Breast epithelium (tissue), 4 donors: ENCODE measurements at regions not wholly inside any gene's neighbourhood (a gene's known extent, or its start where the extent isn't known, plus 50 kb on each side); places are given as distances from the start of the nearest gene placed in this dataset.

Experiments
- DNase-seq, 2 donors: peaks; one replicate each; pipeline ENCODE4 v3.0.0-alpha.2; 2019; ENCODE audit warnings: low spot score in 2 of 2
- H3K27ac ChIP-seq, 2 donors: fragments of 200-600 bp; sonication (generic) in 1 of 2; one replicate each; pipeline ENCODE4 v1.5.1; 2016 to 2019; ENCODE audit warnings: mild to moderate bottlenecking in 1 of 2
- H3K27me3 ChIP-seq, 2 donors: fragments of 200-600 bp; sonication (generic) in 1 of 2; one replicate each; pipeline versions ENCODE4 v1.5.1 to v1.6.0; 2017 to 2019; ENCODE audit warnings: control low read depth in 1 of 2, mild to moderate bottlenecking in 1 of 2
- H3K36me3 ChIP-seq: fragments of 200-600 bp; one replicate; pipeline ENCODE4 v1.5.1; 2019
- H3K4me1 ChIP-seq, 2 donors: fragments of 200-600 bp; sonication (generic); one replicate each; pipeline ENCODE4 v1.5.1; 2016 to 2019; ENCODE audit warnings: control low read depth in 1 of 2
- H3K4me3 ChIP-seq, 3 donors: fragments of 200-600 bp; sonication (generic); 1 replicate in 2 of 3; 2 replicates in 1 of 3; pipeline ENCODE4 v1.5.1; 2016 to 2019; ENCODE audit warnings: mild to moderate bottlenecking in 3 of 3, moderate library complexity in 2 of 3
- H3K9me3 ChIP-seq, 2 donors: fragments of 200-600 bp; sonication (generic) in 1 of 2; one replicate each; pipeline ENCODE4 v1.5.1; 2016 to 2019; ENCODE audit warnings: control low read depth in 1 of 2
- CTCF ChIP-seq, 3 donors: fragments of 450-650 bp; IDR thresholded peaks; one replicate each; pipeline ENCODE4 v1.5.1; 2016 to 2017; ENCODE audit warnings: antibody characterized with exemption in 3 of 3, mild to moderate bottlenecking in 3 of 3, moderate library complexity in 3 of 3
- POLR2A ChIP-seq: fragments of 450-650 bp; IDR thresholded peaks from one replicate; pipeline ENCODE4 v1.6.1; 2016; ENCODE audit warnings: antibody characterized with exemption, mild to moderate bottlenecking, moderate library complexity
- POLR2AphosphoS5 ChIP-seq, 3 donors: sonication (generic); formaldehyde crosslinking; IDR thresholded peaks; one replicate each; pipeline ENCODE4 v1.6.1; 2017; ENCODE audit warnings: antibody characterized with exemption in 3 of 3
- intact Hi-C: fragments of 100-400 bp; cut with DNase I; formaldehyde crosslinking; loops from one replicate; pipeline ENCODE4 v1.15.1; 2023; ENCODE audit warnings: low total_unique reads

- intact Hi-C loops = no loop called here
- TF ChIP-seq POLR2AphosphoS5 (IDR thresholded peaks at IDR 0.05) (no peak), CTCF (IDR thresholded peaks at IDR 0.05) (no peak), POLR2A (no peak)
- no peak for DNase-seq
These were observed 126.3 kb upstream of the PLAAT1 start for GRCh38 chr3:193114431-193115340.

DNA sequence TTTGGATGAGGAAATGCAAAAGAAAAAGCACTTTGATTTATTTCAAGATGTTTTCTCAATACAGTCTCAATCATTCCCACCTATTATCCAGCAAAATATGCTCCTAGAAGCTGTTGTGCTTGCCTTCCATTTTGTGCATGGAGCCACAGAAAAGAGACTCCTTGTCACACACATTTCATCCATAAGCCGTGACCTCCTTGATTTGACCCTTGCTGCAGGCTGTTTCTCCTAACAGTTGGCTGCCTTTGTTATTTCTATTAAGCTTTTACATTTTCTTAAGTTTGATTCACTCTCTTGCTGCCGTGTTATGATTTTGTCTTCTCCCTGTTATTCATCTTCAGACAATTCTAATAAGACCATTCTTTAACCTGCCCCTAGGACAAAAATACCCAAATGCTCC, 124.2 kb upstream of the PLAAT1 start:
- Histone ChIP-seq H3K36me3 (no peaks in the 10 kb centered on the region), H3K4me1 (no peaks in the 10 kb centered on the region), H3K27me3 (no peaks in the 10 kb centered on the region), H3K27ac (no peak overlapping the region), H3K9me3 (no peaks in the 10 kb centered on the region), H3K4me3 (no peak overlapping the region)
- intact Hi-C loops = no loop called here
- DNase-seq = no peak
- TF ChIP-seq CTCF (IDR thresholded peaks at IDR 0.05) (no peak), POLR2A (no peak), POLR2AphosphoS5 (IDR thresholded peaks at IDR 0.05) (no peak)

More at GRCh38 chr3:193114431-193115340, 126.3 kb upstream of the PLAAT1 start:
- Histone ChIP-seq H3K27ac (no peak overlapping the region), H3K4me3 (no peak overlapping the region), H3K27me3 (no peaks in the 10 kb centered on the region), H3K4me1 (no peaks in the 10 kb centered on the region), H3K9me3 (no peaks in the 10 kb centered on the region), H3K36me3 (no peaks in the 10 kb centered on the region)

DNA sequence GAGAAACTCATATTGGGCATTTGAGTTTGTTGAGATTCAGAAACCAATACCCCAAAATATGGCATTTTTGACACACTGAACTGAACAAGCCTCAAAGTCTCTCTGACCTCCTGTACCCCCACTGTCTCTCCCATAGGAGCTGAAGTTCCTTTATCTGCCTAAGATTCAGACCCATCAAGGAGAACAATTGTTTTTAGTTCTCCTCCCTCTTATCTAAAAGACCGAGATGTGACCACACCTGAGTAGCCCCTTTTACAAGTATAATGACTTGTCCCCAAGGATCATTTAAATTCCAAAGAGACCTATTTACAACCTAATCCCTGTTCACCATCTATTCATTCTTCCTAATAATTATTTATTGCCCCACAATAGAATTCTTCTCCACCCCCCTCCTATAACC, 122.1 kb upstream of the PLAAT1 start:
- no peaks in the 10 kb centered on the region for H3K9me3 ChIP-seq
- no peak for DNase-seq
- intact Hi-C loops = no loop called here
- no peaks in the 10 kb centered on the region for H3K36me3 ChIP-seq
- H3K4me1 ChIP-seq = no peaks in the 10 kb centered on the region
- TF ChIP-seq POLR2A (no peak), POLR2AphosphoS5 (IDR thresholded peaks at IDR 0.05) (no peak), CTCF (IDR thresholded peaks at IDR 0.05) (no peak)
- no peaks in the 10 kb centered on the region for H3K27me3 ChIP-seq
- H3K4me3 ChIP-seq = no peak overlapping the region
- no peak overlapping the region for H3K27ac ChIP-seq

- H3K4me1 ChIP-seq = no peaks in the 10 kb centered on the region
- H3K27ac ChIP-seq = no peak overlapping the region
- no peak overlapping the region for H3K4me3 ChIP-seq
- TF ChIP-seq CTCF (IDR thresholded peaks at IDR 0.05) (no peak), POLR2AphosphoS5 (IDR thresholded peaks at IDR 0.05) (no peak), POLR2A (no peak)
- no peaks in the 10 kb centered on the region for H3K36me3 ChIP-seq
- intact Hi-C loops = no loop called here
- DNase-seq = no peak
- H3K9me3 ChIP-seq = no peaks in the 10 kb centered on the region
- H3K27me3 ChIP-seq = no peaks in the 10 kb centered on the region
These were observed 121.1 kb upstream of the PLAAT1 start for GRCh38 chr3:193119926-193120325.

- DNase-seq = no peak
- no peak for TF ChIP-seq POLR2A
- TF ChIP-seq CTCF (IDR thresholded peaks at IDR 0.05) = no peak
- no peak for TF ChIP-seq POLR2AphosphoS5 (IDR thresholded peaks at IDR 0.05)
These were observed 116.2 kb upstream of the PLAAT1 start for GRCh38 chr3:193124861-193125260.

More at GRCh38 chr3:193124861-193125260, 116.2 kb upstream of the PLAAT1 start:
- peaks cover 0 to 4% of the 10 kb centered on the region in 2 donors for H3K27me3 ChIP-seq
- H3K27ac ChIP-seq = no peak overlapping the region
- H3K4me1 ChIP-seq = no peaks in the 10 kb centered on the region
- intact Hi-C loops = no loop called here
- H3K4me3 ChIP-seq = no peak overlapping the region
- no peaks in the 10 kb centered on the region for H3K36me3 ChIP-seq
- no peaks in the 10 kb centered on the region for H3K9me3 ChIP-seq
